A549 (cell line): ENCODE measurements at regions not wholly inside any gene's neighbourhood (a gene's known extent, or its start where the extent isn't known, plus 50 kb on each side); places are given as distances from the start of the nearest gene placed in this dataset.

ENCODE experiments used
- ATAC-seq, 2 experiments: fragments of 200-7000 bp in 1 of 2; fragments of >200 bp in 1 of 2; cut with Nextera tagmentation in 1 of 2; cut with Tn5 transposase in 1 of 2; 3 replicates each; pipeline versions ENCODE4 v1.8.0 to v1.9.1; 2018 to 2020; ENCODE audit warnings: mild to moderate bottlenecking in 1 of 2, moderate library complexity in 1 of 2
- CTCF ChIA-PET: fragments of 300-600 bp; sonication (Branson Sonifier 250); formaldehyde crosslinking; extraction: SDS; loops from one replicate; lab custom pipeline; 2021; ENCODE audit warnings: antibody characterized with exemption, inconsistent platforms; lab: Yijun Ruan, JAX
- POLR2A ChIA-PET: fragments of 350-600 bp; formaldehyde crosslinking; extraction: SDS; loops from one replicate; lab custom pipeline; 2021; ENCODE audit warnings: antibody characterized with exemption, inconsistent platforms; lab: Yijun Ruan, JAX
- DNase-seq, 2 experiments: peaks; one replicate each; pipeline versions ENCODE4 v3.0.0 to v3.0.0-alpha.2; 2011 to 2016; ENCODE audit warnings: low read depth in 1 of 2, low spot score in 1 of 2
- FAIRE-seq: peaks from 2 replicates; lab custom pipeline; 2011; peaks lifted over from hg19 to GRCh38; lab: Jason Lieb, UNC
- H3K27ac ChIP-seq, 2 experiments: fragments of >200 bp; sonication (Bioruptor Twin); formaldehyde crosslinking; 3 replicates each; pipeline ENCODE4 v1.5.1; 2016 to 2017
- H3K4me1 ChIP-seq: fragments of >200 bp; sonication (Bioruptor Twin); formaldehyde crosslinking; 3 replicates; pipeline ENCODE4 v1.6.1; 2016
- H3K4me2 ChIP-seq: fragments of >200 bp; sonication (Bioruptor Twin); formaldehyde crosslinking; 3 replicates; pipeline ENCODE4 v1.6.1; 2016
- H3K4me3 ChIP-seq: fragments of >200 bp; sonication (Bioruptor Twin); formaldehyde crosslinking; 3 replicates; pipeline ENCODE4 v1.5.1; 2016
- H3K9me3 ChIP-seq: fragments of >200 bp; sonication (Bioruptor Twin); formaldehyde crosslinking; 3 replicates; pipeline ENCODE4 v1.6.1; 2016
- CHD4 ChIP-seq: fragments of 200-600 bp; sonication (generic); IDR thresholded peaks from 2 replicates; pipeline ENCODE4 v1.6.1; 2016; ENCODE audit warnings: antibody characterized with exemption, mild to moderate bottlenecking, borderline replicate concordance
- EHMT2 ChIP-seq: fragments of 200-600 bp; sonication (generic); IDR thresholded peaks from 2 replicates; pipeline ENCODE4 v1.6.1; 2016; ENCODE audit warnings: antibody characterized with exemption, low read depth, mild to moderate bottlenecking, moderate library complexity
- EP300 ChIP-seq, 2 experiments: fragments of >200 bp; sonication (Bioruptor Twin); formaldehyde crosslinking; IDR thresholded peaks; 2 replicates in 1 of 2; 3 replicates in 1 of 2; pipeline ENCODE4 v1.6.1; 2016 to 2017
- FOSB ChIP-seq: fragments of 250-450 bp; sonication (Bioruptor Pico); IDR thresholded peaks from 2 replicates; pipeline ENCODE4 v1.5.0; 2020; ENCODE audit warnings: mild to moderate bottlenecking, moderate library complexity
- FOSL2 ChIP-seq, 2 experiments: fragments of 450-650 bp in 1 of 2; fragments of >200 bp in 1 of 2; sonication (Bioruptor Twin) in 1 of 2; formaldehyde crosslinking; IDR thresholded peaks; 2 replicates each; pipeline versions ENCODE4 v1.5.0 to v1.6.1; 2016 to 2020; ENCODE audit warnings: mild to moderate bottlenecking in 1 of 2, moderate library complexity in 1 of 2
- HMGXB4 ChIP-seq: fragments of 250-450 bp; sonication (Bioruptor Pico); IDR thresholded peaks from 2 replicates; pipeline ENCODE4 v1.5.0; 2021; ENCODE audit warnings: mild to moderate bottlenecking, moderate library complexity, borderline replicate concordance
- HOXB13 ChIP-seq: fragments of 250-450 bp; sonication (Bioruptor Pico); IDR thresholded peaks from 2 replicates; pipeline ENCODE4 v1.5.0; 2020; ENCODE audit warnings: low read depth, mild to moderate bottlenecking, moderate library complexity
- HOXB5 ChIP-seq: fragments of 250-450 bp; sonication (Bioruptor Pico); IDR thresholded peaks from 2 replicates; pipeline ENCODE4 v1.5.0; 2020; ENCODE audit warnings: mild to moderate bottlenecking, moderate library complexity
- JUN ChIP-seq, 2 experiments: fragments of >200 bp; sonication (Bioruptor Twin); formaldehyde crosslinking; IDR thresholded peaks; 2 replicates in 1 of 2; 3 replicates in 1 of 2; pipeline ENCODE4 v1.6.1; 2016 to 2017
- JUNB ChIP-seq: fragments of >200 bp; sonication (Bioruptor Twin); formaldehyde crosslinking; IDR thresholded peaks from 2 replicates; pipeline ENCODE4 v1.6.1; 2016
- KDM1A ChIP-seq: fragments of 200-600 bp; sonication (generic); IDR thresholded peaks from 2 replicates; pipeline ENCODE4 v1.6.1; 2016; ENCODE audit warnings: low read depth, mild to moderate bottlenecking
- KDM5A ChIP-seq: fragments of 200-600 bp; sonication (generic); IDR thresholded peaks from 2 replicates; pipeline ENCODE4 v1.6.1; 2016; ENCODE audit warnings: antibody characterized with exemption, mild to moderate bottlenecking
- MAX ChIP-seq: IDR thresholded peaks from 2 replicates; pipeline ENCODE4 v1.6.1; 2012
- NFE2L2 ChIP-seq: fragments of 150-350 bp; conservative IDR thresholded peaks from 2 replicates; pipeline ENCODE4 v1.6.1; 2014; ENCODE audit warnings: low read length
- POLR2A ChIP-seq: IDR thresholded peaks from 2 replicates; pipeline ENCODE4 v1.6.1; 2012; ENCODE audit warnings: mild to moderate bottlenecking, low read length
- RARB ChIP-seq: fragments of 250-450 bp; sonication (Bioruptor Pico); IDR thresholded peaks from 2 replicates; pipeline ENCODE4 v1.8.0; 2021; ENCODE audit warnings: mild to moderate bottlenecking, moderate library complexity
- REST ChIP-seq: fragments of 200-600 bp; sonication (generic); IDR thresholded peaks from 2 replicates; pipeline ENCODE4 v1.6.1; 2016; ENCODE audit warnings: antibody characterized with exemption, mild to moderate bottlenecking, moderate library complexity
- RFX5 ChIP-seq: fragments of 450-650 bp; IDR thresholded peaks from 2 replicates; pipeline ENCODE4 v1.7.1; 2014; ENCODE audit warnings: antibody characterized with exemption, mild to moderate bottlenecking, moderate library complexity
- SREBF2 ChIP-seq: fragments of 450-650 bp; IDR thresholded peaks from 2 replicates; pipeline ENCODE4 v1.6.1; 2014; ENCODE audit warnings: mild to moderate bottlenecking, moderate library complexity
- TFCP2L1 ChIP-seq: fragments of 250-450 bp; sonication (Bioruptor Pico); IDR thresholded peaks from 2 replicates; pipeline ENCODE4 v1.5.0; 2021; ENCODE audit warnings: mild to moderate bottlenecking
- ZFP36 ChIP-seq: fragments of 450-650 bp; IDR thresholded peaks from 2 replicates; pipeline ENCODE4 v1.6.1; 2014; ENCODE audit warnings: borderline replicate concordance; ENCODE audit not compliant: partially characterized antibody
- ZSCAN20 ChIP-seq: fragments of 250-450 bp; sonication (Bioruptor Pico); IDR thresholded peaks from 2 replicates; pipeline ENCODE4 v1.8.0; 2022; ENCODE audit warnings: mild to moderate bottlenecking, moderate library complexity
- WGBS: methylation state at CpG from one replicate; pipeline ENCODE4 v1.1.6; 2017; ENCODE audit errors: missing lambda C conversion rate; 5-methylcytosine and 5-hydroxymethylcytosine counted together

- no peak for TF ChIP-seq REST
- no peak for TF ChIP-seq EHMT2
Measured at GRCh38 chr14:65832431-65833266, 420.1 kb downstream of the FUT8 start (continued).

- ChIA-PET CTCF (interaction anchor here (1.5 to 2.8 kb wide), 4 partner anchors 8 to 670 kb away, joined by 7 to 18 read pairs (median 14); no protein-coding TSS in a partner anchor), POLR2A (no interaction called here)
- 86% methylated on average over 11 of the region's 11 CpGs for WGBS
- H3K4me1 ChIP-seq: 0 out of 3 replicates have a peak, but pooled peaks cover 4% of the 10 kb centered on the region
- H3K9me3 ChIP-seq: no peaks in the 10 kb centered on the region
- DNase-seq (no peak), FAIRE-seq (no peak), ATAC-seq (no peak)
- TF ChIP-seq TFCP2L1 (CRISPR knock-in tag) (no peak), POLR2A (0 out of 2 replicates have a peak, but pooled peaks have one; percentile 3), CHD4 (no peak), HMGXB4 (no peak), EP300 (IDR thresholded peaks at IDR 0.05) (no peak), KDM5A (no peak), FOSB (CRISPR knock-in tag) (no peak)
- no peak overlapping the region for H3K4me3 ChIP-seq
- no peak overlapping the region for H3K4me2 ChIP-seq
- H3K27ac ChIP-seq: no peak overlapping the region
Measured at GRCh38 chr14:65833267-65833880, 420.8 kb downstream of the FUT8 start.

- ChIA-PET POLR2A (no interaction called here), CTCF (interaction anchor here (1.2 to 2.8 kb wide), 3 partner anchors 9 to 419 kb away, joined by 3 to 18 read pairs (median 18); no protein-coding TSS in a partner anchor)
- Histone ChIP-seq H3K9me3 (no peaks in the 10 kb centered on the region), H3K4me3 (no peak overlapping the region), H3K4me1 (0 out of 3 replicates have a peak, but pooled peaks cover 4% of the 10 kb centered on the region), H3K4me2 (no peak overlapping the region), H3K27ac (no peak overlapping the region)
- DNase-seq (no peak), ATAC-seq (no peak), FAIRE-seq (no peak)
- TF ChIP-seq MAX: no peak
- no peak for TF ChIP-seq RARB
- no peak for TF ChIP-seq JUNB
- TF ChIP-seq POLR2A: no peak
- TF ChIP-seq HOXB5 (CRISPR knock-in tag): no peak
- no peak for TF ChIP-seq HOXB13 (CRISPR knock-in tag)
- no peak for TF ChIP-seq RFX5
- no peak for TF ChIP-seq SREBF2
- TF ChIP-seq JUN (IDR thresholded peaks at IDR 0.05): no peak
- TF ChIP-seq ZFP36: no peak
- TF ChIP-seq ZSCAN20 (CRISPR knock-in tag): no peak
- no peak for TF ChIP-seq HMGXB4
- no peak for TF ChIP-seq FOSL2 (IDR thresholded peaks at IDR 0.05)
- no peak for TF ChIP-seq FOSL2 (CRISPR knock-in tag; IDR thresholded peaks at IDR 0.05)
- TF ChIP-seq KDM1A: no peak
- TF ChIP-seq NFE2L2: no peak
- WGBS: 48% methylated on average over 7 of the region's 7 CpGs
Measured at GRCh38 chr14:65834051-65834450, 421.5 kb downstream of the FUT8 start.
